ENCODE measurements at regions not wholly inside any gene's neighbourhood (a gene's known extent, or its start where the extent isn't known, plus 50 kb on each side); places are given as distances from the start of the nearest gene placed in this dataset.

DNA sequence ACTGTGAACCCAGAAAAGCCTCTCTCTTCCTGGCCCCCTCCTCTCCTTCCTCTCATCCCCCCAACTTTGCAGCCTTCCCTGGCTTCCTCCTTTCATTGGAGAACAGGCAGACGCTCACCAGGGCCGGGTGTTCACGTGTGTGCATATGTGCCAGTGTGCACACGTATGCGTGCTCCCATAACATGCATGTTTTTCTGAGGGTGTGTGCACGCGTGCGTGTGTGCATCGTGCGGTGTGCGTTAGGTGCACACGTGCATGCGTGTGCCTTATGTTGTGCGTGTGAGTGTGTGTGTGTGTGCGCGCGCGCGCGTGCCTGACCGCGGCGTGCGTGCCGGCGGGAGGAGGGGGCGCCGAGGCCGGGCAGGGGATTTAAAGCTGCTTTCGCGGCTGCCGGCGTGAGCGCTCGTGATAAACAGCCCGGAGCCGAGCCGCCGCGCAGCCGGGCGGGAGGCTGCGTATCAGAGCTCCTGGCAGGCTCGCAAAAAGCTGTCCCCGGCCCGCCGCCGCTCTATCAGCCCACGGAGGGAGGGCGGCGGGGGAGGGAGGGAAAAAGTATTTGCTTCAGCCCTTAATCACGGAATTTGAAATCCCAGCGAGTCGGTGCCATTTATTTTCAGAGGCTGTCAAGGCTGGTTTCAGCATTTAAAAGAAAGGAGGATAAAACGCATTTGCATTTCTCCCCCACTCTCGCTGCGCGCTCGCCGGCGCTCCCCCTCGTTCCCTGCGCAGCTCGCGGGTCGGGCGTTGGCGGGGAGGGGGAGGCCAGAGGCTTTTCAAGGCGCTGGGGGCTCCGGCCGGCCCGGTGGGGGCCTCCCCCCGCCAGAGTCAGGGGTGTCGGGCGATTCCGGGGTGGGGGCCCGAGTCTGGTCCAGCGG lies 183.9 kb downstream of the C9orf50 start:
- no peak for TF ChIP-seq POLR2A (IDR thresholded peaks at IDR 0.05)
- TF ChIP-seq, protein P1, sequence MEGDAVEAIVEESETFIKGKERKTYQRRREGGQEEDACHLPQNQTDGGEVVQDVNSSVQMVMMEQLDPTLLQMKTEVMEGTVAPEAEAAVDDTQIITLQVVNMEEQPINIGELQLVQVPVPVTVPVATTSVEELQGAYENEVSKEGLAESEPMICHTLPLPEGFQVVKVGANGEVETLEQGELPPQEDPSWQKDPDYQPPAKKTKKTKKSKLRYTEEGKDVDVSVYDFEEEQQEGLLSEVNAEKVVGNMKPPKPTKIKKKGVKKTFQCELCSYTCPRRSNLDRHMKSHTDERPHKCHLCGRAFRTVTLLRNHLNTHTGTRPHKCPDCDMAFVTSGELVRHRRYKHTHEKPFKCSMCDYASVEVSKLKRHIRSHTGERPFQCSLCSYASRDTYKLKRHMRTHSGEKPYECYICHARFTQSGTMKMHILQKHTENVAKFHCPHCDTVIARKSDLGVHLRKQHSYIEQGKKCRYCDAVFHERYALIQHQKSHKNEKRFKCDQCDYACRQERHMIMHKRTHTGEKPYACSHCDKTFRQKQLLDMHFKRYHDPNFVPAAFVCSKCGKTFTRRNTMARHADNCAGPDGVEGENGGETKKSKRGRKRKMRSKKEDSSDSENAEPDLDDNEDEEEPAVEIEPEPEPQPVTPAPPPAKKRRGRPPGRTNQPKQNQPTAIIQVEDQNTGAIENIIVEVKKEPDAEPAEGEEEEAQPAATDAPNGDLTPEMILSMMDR (IDR thresholded peaks at IDR 0.05), result no peak

All from heart left ventricle (tissue), 13 donors.